Brain microvascular endothelial cell (primary cell): ENCODE measurements at regions not wholly inside any gene's neighbourhood (a gene's known extent, or its start where the extent isn't known, plus 50 kb on each side); places are given as distances from the start of the nearest gene placed in this dataset.

Experiments used
- DNase-seq: peaks from one replicate; pipeline ENCODE4 v3.0.0-alpha.2; 2020
- H3K27ac ChIP-seq: fragments of 250-450 bp; sonication (Bioruptor Pico); 2 replicates; pipeline ENCODE4 v1.5.1; 2020; ENCODE audit warnings: mild to moderate bottlenecking, moderate library complexity
- H3K27me3 ChIP-seq: fragments of 250-450 bp; sonication (Bioruptor Pico); replicated peaks from 2 replicates; pipeline ENCODE4 v1.5.1; 2020; ENCODE audit warnings: mild to moderate bottlenecking
- H3K36me3 ChIP-seq: fragments of 250-450 bp; sonication (Bioruptor Pico); replicated peaks from 2 replicates; pipeline ENCODE4 v1.5.1; 2020; ENCODE audit warnings: mild to moderate bottlenecking
- H3K4me3 ChIP-seq: 2 replicates; pipeline ENCODE4 v1.5.1; 2011; ENCODE audit warnings: low read depth, mild to moderate bottlenecking, control low read depth, low read length, moderate library complexity
- in situ Hi-C: cut with HindIII; loops from 2 replicates; pipeline ENCODE4 v1.10.0; 2017; ENCODE audit warnings: low sequenced_read_pairs, low pct_ligation_motif_present
- TF ChIP-seq, protein P1 (sequence below): IDR thresholded peaks from 2 replicates; pipeline ENCODE4 v1.5.1; 2011; ENCODE audit warnings: low read depth, mild to moderate bottlenecking, moderate library complexity, low read length, control low read depth, inconsistent platforms; ENCODE audit errors: missing control alignments

DNA sequence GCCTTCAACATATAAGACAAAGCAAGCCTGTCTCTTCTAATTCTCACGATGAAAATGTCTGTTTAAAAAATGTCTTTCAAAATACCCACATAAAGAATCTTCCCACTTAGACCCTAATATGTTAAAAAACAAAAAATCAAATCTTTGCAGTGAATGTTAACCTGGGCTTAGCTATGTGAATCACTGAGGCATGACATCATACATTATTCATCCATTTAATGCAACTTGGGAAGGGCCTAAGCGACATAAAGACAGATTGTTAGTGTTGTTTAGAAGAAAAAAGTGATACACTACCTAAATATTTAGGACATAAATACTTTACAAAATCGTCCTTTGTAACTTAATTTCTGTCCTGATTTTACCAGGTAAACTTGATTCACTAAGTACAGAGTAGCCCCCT lies 648.5 kb upstream of the NRP1 start:
- in situ Hi-C loops, result no loop called here
- H3K27me3 ChIP-seq, result no peaks in the 10 kb centered on the region
- no peak for DNase-seq
- H3K4me3 ChIP-seq, result no peak overlapping the region
- no peak overlapping the region for H3K27ac ChIP-seq
- TF ChIP-seq, protein P1, sequence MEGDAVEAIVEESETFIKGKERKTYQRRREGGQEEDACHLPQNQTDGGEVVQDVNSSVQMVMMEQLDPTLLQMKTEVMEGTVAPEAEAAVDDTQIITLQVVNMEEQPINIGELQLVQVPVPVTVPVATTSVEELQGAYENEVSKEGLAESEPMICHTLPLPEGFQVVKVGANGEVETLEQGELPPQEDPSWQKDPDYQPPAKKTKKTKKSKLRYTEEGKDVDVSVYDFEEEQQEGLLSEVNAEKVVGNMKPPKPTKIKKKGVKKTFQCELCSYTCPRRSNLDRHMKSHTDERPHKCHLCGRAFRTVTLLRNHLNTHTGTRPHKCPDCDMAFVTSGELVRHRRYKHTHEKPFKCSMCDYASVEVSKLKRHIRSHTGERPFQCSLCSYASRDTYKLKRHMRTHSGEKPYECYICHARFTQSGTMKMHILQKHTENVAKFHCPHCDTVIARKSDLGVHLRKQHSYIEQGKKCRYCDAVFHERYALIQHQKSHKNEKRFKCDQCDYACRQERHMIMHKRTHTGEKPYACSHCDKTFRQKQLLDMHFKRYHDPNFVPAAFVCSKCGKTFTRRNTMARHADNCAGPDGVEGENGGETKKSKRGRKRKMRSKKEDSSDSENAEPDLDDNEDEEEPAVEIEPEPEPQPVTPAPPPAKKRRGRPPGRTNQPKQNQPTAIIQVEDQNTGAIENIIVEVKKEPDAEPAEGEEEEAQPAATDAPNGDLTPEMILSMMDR, result no peak
- H3K36me3 ChIP-seq, result no peaks in the 10 kb centered on the region

DNA sequence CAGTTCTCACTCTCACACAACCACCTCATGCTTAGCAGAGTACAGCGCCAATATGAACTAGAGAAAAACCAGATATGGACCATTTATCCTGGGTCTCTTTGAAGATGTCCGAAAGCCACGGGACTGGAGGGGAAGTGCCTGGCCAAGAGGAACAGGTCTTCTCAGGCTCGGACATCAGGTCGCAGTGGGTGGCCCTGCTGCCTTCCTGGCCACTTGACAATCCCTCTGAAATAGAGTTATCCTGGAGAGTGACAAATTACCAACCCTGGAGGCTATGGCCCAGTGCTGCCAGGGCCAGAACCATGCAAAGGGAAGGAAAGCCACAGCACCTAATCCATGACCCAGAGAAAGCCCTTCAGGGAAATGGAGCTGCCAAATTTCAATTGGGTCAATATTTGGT lies 646.8 kb upstream of the NRP1 start:
- in situ Hi-C loops, result no loop called here
- Histone ChIP-seq H3K4me3 (no peak overlapping the region), H3K36me3 (no peaks in the 10 kb centered on the region), H3K27ac (no peak overlapping the region), H3K27me3 (no peaks in the 10 kb centered on the region)
- DNase-seq, result no peak
- TF ChIP-seq, protein P1, result no peak

DNA sequence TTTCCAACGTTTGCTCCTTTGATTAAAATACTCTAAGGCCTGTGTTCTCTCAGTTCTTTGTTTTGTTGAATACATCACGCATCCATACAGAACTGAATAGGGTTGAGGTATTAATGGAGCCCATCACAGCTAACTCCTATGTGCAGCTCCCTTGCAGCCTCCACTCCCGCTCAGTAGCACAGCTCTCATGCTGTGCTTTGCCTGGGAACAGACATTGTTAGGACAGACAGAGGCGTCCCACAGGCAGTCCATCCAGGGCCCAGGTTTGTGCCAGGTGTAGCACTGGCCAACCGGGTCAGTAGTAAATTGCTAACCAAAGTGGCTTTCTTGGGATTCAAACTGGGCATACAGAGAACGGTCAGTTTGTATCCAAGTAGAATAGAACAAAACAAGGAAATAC lies 644.7 kb upstream of the NRP1 start:
- H3K4me3 ChIP-seq, result no peak overlapping the region
- no peak for DNase-seq
- no peaks in the 10 kb centered on the region for H3K36me3 ChIP-seq
- H3K27me3 ChIP-seq, result no peaks in the 10 kb centered on the region
- in situ Hi-C loops, result no loop called here
- TF ChIP-seq, protein P1, result no peak
- H3K27ac ChIP-seq, result no peak overlapping the region

DNA sequence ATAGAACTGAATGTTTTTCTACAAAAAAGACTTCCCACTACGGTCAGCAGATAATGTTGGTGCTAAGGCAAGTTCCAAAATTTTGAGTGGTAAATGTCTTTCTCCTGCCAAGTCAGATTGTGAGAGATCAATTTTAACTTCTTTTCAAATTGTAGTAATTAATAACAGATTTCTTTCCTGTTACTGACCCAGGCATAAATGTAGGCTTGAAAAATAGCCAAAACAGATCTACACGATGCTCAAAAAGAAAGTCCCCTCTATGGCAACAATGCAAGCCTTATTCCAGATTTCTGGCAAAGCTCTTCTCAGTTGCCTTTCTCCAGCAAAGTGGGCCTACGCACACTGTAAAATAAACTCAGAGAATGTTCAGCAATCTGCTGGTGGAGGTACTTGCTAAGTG lies 641.0 kb upstream of the NRP1 start:
- no peaks in the 10 kb centered on the region for H3K27me3 ChIP-seq
- in situ Hi-C loops, result no loop called here
- no peaks in the 10 kb centered on the region for H3K36me3 ChIP-seq
- H3K4me3 ChIP-seq, result no peak overlapping the region
- no peak overlapping the region for H3K27ac ChIP-seq
- TF ChIP-seq, protein P1, result no peak
- DNase-seq, result no peak

DNA sequence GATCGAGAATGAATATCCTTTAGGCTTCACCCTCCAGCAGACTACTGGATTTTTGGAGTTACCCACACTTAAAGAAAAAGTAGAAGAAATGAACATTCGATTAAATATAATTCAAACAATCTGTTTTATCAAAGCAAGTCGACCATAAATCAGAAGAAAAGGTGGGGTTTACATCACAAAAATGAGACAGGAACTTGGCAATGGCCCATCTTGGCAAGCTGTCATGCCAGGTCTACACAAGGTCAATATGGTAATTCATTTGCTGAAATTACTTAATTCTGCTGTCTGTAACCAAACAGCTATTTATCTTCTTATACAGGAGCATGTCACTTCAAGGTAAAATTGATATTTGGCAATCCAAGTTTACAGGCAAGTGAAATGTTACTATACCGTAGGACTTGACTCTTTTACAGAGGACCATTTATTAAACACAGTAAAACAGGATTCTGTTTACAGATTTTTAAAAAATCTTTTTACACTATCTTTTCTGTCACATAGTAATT lies 640.6 kb upstream of the NRP1 start:
- Histone ChIP-seq H3K27ac (no peak overlapping the region), H3K27me3 (no peaks in the 10 kb centered on the region), H3K36me3 (no peaks in the 10 kb centered on the region), H3K4me3 (no peak overlapping the region)
- in situ Hi-C loops, result no loop called here
- TF ChIP-seq, protein P1, result no peak
- DNase-seq, result no peak

DNA sequence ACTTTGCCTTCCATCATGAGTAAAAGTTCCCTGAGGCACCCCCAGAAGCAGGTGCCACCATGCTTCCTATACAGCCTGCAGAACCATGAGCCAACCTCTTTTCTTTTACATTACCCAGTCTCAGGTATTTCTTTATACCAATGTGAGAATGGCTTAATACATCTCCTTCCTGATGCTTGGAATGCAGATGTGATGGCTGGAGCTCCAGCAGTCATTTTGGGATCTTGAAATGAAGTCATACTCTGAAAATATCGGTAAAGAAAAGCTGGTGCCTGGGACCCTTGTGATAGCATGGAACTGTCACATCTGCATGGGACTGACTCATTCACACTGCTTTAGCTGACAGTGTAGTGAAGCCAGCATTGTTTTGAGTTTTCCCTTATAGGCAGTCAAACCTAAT lies 634.5 kb upstream of the NRP1 start:
- in situ Hi-C loops, result no loop called here
- no peaks in the 10 kb centered on the region for H3K27me3 ChIP-seq
- H3K36me3 ChIP-seq, result no peaks in the 10 kb centered on the region
- no peak for DNase-seq
- no peak overlapping the region for H3K4me3 ChIP-seq
- TF ChIP-seq, protein P1, result no peak
- no peak overlapping the region for H3K27ac ChIP-seq
